DMS114 treated with DMSO at 0.1 percent for 48 hours (cell line): ENCODE measurements at regions not wholly inside any gene's neighbourhood (a gene's known extent, or its start where the extent isn't known, plus 50 kb on each side); places are given as distances from the start of the nearest gene placed in this dataset.
A peak's percentile ranks its signal among the peaks of the same experiment; 100 is the strongest.

Source experiments
- DNase-seq: peaks from one replicate; lab custom pipeline; 2025; ENCODE audit not compliant: unreplicated experiment; lab: John Stamatoyannopoulos, UW

DNA sequence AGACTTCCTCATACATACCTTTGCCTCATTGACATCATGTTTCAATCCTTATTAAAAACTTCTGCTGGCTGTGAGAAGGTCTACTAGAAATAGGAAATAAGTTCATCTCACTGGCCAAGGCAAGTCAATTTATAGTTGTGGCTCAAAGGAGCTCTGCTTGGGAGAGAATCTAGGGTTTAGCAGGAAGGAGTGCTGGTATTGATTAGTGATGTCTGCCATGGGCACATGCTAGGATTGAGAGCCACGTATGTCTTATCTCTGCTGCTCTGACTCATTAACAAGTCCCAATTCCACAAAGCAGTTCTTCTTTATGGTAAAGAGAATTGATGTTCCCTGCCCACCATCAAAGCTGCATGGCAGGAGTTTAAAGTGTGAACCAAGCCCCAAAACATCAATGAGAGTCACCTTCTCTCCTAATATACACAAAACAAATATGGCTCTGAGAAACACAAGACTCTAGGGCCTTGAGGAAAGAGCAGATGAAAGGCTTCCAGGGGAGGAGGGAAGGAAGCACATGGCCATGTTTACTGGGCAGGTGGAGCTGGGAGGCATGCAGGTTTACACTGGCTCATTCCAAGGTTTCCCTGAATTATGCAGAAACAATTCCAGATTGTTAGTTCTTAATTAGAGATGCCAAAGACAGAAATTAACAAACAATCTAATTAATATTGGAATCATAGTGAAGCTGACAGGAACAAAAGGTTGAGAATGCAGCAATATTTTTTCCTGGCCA lies 931.9 kb upstream of the TMEM132C start:
- DNase-seq, result no peak

DNA sequence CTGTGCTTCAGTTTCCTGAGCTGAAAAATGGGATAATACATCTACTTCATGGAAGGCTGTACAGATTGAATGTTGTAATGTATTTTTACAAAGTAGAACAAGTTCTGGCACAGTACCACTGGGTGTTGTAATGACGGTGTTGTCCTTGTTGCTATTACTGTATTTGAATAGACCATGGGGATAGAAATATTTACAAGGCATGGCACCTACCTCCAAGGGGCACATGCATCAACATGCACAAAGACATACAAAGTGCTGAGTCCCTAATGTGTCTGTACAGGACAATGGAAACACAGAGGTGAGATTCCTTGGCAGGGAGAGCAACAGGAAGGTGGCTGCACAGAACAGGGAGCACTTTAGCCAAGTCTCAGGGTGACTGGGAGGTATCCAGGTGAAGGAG lies 930.6 kb upstream of the TMEM132C start:
- DNase-seq, result no peak

DNA sequence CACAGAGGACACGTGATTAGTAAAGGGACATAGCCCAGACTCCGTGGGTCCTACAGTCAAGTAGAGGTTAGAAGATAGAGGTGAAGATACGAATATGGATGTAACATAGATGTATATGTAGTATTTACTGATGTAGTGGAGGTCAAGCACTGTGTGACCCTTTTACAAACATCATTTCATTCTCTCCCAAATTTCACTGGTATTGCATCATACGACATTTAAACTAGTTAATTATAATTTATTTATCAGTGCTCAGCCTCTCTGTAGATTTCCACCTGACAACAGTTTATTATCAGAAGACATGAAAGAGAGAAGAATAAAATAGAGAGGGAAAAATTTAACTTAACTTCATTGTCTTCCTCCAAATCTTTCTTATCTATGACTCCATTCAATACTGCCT lies 927.9 kb upstream of the TMEM132C start:
- no peak for DNase-seq

DNA sequence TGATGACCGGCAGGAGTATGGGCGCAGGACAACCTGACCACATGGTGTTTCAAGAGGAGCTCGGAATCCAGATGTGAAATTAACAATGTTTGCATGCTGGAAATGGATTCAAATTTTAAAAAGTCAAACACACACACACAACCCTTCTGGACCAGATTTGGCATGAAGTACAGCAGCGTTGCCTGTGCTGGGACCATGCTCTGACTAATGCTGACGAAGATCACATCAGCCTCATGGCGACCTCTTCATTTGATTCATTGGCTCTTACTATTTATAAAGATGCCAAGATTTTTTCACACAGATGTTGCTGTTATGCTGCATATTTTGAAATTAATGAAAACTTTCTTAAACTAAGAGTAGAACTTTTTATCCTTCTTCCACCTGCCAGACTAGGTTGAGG lies 926.6 kb upstream of the TMEM132C start:
- DNase-seq, result no peak

DNA sequence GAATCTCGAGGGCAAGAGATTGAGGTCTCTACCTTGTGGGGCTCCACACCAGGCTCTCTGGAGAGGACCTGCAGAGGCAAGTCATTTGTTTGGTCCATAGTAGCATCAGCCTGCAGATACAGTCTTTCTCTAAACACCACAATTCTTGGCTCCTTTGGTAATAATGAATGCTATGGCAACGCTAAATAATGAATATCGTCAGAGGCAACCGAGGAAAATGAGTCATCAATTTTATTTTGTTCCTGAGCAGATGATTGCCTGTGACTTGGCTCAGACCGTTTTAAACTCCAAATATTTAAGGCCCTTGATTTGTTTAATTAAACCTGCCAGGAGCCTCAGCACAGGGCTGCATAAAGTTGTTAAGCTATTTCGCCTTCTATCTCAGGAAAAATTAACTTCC lies 924.1 kb upstream of the TMEM132C start:
- DNase-seq, result no peak

DNA sequence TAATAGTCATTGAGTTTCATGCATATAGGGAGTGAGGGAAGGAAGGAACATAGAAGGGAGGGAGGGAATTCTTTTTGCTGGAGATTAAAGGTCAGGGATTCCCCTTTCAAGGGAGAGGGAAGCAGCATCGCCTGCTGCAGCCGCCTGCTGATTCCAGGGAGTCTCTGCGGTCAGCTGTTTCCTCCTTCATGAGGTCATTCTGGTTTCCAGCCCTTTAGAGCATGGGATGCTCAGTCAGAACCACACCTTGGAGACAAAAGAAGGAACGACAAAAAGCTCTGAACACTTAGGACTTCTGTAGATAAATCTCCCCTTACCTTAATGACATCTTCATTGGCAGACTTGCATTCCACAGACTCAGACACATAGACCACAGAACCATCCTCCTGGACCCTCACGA lies 923.0 kb upstream of the TMEM132C start:
- DNase-seq, result no peak

DNA sequence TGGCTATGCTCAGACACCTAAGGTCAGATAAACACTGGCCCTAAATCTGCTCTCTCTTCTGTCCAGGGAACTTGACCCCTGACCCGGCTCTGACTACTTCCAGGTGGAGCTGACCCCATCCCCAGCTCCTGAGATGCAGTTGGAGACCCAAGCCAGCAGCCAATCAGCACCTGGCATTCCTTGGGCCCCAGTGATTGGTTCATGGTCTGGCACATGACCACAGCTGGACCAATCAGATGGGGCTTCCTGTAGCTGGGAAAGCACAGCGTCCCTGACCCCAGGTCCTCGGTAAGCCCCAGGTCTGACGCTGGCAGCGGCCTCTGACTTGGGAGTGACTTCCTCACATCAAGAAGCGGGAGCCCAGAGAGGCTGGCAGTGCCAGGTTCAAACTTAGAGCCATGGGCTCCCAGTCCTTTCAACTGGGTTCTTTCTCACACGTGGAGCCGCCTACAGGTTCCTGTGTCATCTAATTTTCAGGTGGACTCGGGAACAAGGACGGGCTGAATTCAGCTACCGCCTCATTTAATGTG lies 915.4 kb upstream of the TMEM132C start:
- no peak for DNase-seq

DNA sequence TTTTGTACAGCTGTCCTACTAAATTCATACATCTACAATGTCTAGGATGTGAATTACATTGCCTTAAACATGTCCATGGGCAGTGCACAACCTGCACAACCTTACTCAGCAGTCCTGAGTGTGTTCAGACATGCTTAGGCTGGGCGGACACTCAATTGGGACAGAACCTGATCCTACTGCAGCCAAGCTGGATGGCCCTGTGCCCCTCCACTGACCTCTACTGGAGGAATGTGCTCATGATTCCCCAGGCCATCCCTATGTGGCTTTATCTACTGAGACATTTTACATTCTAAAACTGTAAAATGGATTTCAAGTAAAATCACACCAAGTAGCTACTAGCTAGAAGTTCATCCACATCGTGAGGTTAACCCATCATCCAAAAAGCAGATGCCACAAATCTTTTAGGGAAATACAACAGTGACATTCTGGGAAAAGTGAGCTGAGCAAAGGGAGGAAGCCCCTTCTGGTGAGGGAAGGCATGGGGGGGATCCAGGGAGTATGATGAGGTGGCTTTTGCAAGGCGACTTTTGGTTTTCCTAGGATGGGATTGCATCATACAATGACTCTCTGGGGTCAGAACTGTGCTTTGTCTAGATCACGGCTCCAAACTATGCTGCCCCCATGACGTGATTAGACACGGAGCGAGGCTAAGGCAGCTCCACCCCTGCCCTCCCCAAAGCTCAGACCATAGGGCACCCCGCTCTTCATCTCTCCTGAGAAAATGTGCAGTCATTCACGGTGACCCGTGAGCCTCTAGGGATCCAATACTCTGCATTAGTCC lies 911.7 kb upstream of the TMEM132C start:
- no peak for DNase-seq

DNA sequence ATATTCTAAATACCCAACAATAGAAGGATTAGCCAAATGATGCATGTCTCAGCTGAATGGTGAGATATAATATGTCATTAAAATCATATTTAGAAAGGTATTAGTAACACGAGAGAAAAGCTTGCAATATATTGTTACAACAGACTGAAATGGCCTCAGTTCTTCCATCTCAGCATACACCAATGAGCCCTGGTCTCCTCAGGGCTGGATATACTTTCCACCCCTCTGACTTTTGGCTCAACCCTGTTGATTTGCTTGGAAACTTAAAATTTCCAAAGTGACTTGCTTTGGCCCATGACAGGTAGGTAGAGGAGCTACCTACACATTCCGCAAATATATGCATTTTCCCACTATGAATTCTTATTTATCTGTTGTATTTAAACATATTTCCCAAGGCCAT lies 908.1 kb upstream of the TMEM132C start:
- DNase-seq, result no peak

DNA sequence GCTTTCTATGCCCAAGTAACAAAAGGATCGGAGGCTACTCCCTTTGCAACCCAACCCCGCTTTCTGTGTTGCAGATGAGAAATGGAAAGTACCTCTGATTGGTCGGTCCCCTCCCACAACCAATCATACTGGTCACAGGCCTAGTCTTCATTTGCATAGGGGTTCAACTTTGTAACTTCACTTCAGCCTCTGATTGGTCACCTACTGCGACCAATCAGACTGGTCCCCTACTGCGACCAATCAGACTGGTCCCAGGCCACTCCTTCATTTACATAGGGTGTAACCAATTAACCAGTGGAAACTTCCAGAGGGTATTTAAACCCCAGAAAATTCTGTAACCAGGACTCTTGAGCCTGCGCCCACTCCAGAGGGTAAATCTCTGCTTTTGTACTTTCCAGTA lies 906.4 kb upstream of the TMEM132C start:
- DNase-seq, result no peak

DNA sequence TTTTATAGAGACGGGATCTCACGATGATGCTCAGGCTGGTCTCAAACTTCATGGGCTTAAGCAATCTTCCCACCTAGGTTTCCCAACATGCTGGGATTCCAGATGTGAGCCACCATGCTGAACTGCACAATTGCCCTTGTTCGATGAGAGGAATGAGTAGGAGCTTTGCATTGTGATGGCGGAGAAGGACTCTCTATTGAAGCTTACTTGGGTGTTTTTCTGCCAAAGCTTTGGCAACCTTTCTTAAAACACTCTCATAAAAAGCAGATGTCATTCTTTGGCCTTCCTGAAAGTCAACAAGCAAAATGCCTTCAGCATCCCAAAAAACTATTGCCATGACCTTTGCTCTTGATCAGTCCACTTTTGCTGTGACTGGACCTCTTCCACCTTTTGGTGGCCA lies 904.8 kb upstream of the TMEM132C start:
- DNase-seq, result no peak

DNA sequence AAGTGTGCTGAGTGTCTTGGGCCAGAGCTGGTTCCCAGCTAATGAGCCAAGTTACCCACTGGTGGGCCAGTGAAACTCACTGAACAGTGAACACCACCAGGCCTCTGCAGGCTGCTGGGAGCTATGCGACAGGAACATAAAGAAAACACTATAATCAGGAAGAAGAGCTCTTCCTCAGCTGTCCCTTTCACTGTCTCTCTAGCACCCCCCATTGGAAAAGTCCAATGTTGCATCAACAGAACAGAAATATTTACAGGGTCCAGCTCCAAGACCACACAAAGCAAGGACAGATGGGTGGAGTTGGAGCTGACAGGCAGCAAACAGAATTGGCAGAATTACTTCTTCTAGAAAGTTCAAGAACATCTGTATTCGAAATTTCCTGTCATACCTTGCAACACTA lies 903.6 kb upstream of the TMEM132C start:
- no peak for DNase-seq

DNA sequence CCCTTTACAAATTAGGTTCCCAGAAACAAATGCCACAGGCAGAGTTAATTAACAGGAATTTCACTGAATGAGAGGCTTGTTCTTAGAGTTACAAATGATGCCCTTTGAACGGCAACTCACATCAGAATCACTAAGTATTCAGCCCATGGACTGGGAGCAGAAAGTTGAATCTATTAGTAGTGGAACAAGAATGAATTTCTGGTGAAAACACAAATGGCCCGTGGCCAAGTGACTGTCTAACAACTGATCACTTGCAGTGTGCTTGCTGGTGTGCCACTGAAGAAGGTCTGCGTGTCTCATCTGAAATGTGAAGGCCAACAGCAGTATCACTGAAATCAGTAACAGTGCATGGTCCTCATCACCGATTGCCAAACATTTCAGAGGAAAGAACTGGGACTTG lies 893.4 kb upstream of the TMEM132C start:
- DNase-seq, result no peak

DNA sequence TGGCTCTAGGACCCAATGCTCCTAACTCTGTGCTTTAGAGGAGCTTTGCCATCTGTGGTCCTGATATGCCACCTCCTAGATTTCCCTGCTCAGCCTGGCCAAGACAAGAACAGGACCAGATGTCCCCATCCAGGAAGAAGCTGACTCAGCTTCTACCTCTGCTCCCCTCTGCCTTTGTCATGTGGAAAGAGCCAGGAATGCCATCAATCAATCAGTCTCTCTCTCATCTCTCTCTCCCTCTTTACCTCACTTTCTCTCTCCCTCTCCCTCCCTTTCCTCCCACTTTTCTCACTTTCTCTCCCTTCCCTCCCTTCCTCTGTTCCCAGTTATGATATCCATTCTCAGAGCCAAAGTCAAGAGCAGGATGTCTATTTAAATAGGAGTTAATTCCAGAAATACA lies 892.5 kb upstream of the TMEM132C start:
- no peak for DNase-seq

DNA sequence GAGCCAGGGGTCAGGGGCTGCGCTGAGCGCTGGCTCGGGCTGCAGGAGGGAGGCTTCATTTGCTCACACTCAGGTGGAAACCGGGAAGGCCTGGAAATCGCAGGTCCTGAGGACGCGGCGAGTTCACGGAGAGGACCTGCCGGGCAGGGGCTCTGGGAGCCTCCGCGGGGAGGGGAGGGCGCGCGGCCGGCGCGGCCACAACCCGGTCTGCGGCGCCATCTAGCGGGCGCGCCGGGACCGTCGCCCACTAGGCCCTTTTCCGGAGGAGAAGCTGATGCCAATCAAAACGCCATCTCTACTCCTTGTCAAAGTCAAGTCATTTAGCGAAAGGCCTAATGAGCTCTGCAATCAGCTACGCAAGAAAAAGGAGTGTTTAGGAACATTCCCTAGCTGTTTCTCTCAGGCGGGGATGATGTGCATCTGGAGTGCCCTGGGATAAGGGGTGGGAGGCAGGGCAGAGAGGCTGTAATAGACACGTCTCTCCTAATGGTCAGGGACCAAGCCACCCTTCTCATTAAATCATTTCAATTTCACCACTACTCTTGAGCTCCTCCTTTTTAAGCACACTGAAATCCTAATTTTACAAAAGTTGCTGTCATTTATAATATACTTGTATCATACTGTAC lies 885.8 kb upstream of the TMEM132C start:
- peak; percentile 25 for DNase-seq

DNA sequence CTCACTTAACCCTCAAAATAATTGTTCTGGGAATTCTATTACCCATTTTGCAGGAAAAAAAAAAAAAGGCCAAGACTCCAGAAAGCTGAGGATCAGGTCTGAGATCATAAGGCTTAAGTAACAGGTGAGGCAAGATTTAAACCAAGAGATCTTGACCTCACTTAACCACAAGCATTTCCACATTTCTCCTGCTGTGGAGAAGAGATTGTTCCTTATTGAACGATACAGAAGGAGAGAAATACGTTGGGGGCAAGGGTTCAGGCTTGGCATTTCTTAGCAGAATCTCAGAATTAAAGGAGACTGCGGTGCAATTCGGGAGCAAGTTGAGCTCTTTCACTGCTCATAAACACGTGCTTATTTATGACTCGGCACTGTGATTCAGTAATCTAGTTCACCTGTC lies 885.3 kb upstream of the TMEM132C start:
- no peak for DNase-seq

DNA sequence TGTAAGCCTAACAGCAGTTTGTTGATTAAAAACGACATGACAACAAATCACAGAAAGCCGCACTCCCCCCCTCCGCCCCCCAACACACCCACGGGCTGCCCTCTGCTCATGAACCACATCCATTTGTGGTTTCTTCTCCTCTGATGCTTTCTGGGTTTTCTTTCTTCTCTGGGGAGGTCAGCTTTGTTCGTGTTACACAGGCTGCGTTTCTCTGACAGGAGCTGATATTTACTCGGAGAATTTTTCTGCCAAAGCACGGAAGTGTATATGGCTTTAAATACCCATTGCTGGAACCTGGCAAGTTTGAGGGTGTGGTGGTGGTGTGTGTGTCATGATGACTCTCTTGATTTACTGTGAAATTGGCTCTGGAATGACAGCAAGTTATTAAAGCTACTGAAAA lies 883.7 kb upstream of the TMEM132C start:
- peak; percentile 14 for DNase-seq

DNA sequence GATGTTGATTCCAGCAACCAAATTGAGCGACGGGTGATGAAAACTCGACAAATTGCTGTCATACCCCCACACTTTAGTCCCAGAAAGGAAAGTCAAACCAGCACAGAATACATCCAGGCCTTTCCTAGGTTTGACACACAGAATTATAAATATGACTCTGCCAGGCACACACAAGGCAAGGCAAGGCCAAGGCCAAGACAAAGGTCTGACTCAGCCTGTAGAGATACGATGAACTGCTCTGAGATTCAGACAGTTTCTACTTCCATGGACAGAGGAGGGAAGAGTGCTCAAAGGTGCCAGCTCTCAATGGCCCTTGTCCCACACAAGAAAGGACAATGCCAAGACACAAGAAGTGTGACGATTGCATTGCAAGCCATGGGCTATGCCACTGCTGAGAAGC lies 880.2 kb upstream of the TMEM132C start:
- no peak for DNase-seq

DNA sequence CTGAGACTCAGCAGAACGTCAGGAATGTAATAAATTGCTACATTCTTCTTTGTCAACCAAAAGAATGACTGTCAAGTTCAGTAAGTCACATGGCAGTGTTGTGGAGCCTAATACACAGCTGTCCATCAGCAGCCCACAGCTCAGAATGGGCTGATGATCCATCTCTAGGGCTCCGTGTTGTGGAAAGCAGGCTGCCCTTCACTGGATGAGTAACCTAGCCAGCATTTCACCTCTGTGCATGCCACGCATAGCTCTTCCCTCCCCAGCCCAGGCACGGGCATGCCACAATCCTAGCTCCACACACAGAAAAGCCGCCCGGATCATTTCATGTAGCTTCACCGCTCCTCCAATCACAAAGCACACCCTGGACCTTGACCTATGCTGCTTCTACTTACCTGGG lies 878.0 kb upstream of the TMEM132C start:
- DNase-seq, result no peak

DNA sequence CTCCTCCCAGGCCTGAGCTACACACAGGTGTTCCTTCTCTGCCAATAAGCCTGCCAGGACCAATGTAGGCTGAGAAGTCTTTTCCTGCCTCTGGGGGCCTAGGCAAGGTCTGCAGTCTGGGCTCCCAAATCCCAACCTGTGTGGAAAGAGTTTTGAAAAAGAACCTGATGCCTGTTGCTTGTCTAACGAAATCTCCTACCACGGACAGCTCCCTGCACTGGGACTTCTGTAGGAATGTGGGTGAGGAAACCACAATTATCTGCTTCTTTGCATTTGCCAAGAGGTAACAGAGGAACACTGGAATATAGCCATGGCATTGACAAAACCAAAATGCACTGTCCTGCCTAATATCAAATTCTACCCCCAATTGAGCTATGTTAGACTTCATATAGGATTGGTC lies 877.0 kb upstream of the TMEM132C start:
- no peak for DNase-seq

DNA sequence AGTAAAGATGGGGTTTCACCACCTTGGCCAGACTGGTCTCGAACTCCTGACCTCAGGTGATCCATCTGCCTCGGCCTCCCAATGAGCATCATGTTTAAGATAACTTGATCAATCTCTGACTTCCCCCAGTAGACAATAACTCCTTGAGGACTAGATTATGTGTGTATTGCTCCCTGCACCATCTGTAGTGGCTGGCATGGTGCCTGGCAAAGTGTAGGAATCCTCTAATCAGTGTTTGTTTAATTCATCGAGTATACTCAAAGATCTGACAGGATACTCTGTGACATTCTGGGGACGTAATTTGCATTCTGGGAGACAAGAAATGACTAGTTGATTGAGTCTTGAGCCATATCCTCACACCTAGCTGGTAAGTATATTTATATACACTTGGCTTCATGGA lies 873.5 kb upstream of the TMEM132C start:
- no peak for DNase-seq

DNA sequence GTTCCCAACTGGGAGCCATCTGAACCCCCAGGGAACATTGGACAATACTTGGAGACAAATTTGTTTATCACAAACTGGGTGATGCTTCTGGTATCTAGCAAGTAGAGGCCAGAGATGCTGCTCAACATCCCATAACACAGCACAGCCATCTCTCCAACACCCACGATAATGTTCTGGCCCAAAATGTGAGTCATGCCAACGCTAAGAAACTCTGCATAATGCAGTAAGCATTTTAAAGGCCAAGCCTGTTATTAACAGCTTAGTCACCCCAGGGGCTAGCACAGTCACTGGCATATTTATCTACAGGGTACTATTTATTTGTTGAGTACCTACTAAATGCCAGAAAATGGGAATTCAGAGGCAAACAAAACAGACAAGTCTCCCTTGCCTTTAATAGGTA lies 873.1 kb upstream of the TMEM132C start:
- no peak for DNase-seq
